SJCRH30 (cell line): ENCODE measurements at regions not wholly inside any gene's neighbourhood (a gene's known extent, or its start where the extent isn't known, plus 50 kb on each side); places are given as distances from the start of the nearest gene placed in this dataset.
"Not testable (repeated sequence)": the region's sequence is repeated elsewhere in the genome, so short reads cannot be mapped to it uniquely, and the experiment has no call there.

Source experiments
- DNase-seq, 2 experiments: peaks; one replicate each; pipeline ENCODE4 v3.0.0-alpha.2; 2015 to 2020
- H3K27ac ChIP-seq: fragments of 250-450 bp; sonication (Bioruptor Pico); 2 replicates; pipeline ENCODE4 v1.5.1; 2020; ENCODE audit warnings: mild to moderate bottlenecking, moderate library complexity
- H3K27me3 ChIP-seq: fragments of 250-450 bp; sonication (Bioruptor Pico); 2 replicates; pipeline ENCODE4 v1.5.1; 2020; ENCODE audit warnings: mild to moderate bottlenecking, moderate library complexity
- H3K36me3 ChIP-seq: fragments of 250-450 bp; sonication (Bioruptor Pico); 2 replicates; pipeline ENCODE4 v1.5.1; 2020; ENCODE audit warnings: mild to moderate bottlenecking, moderate library complexity
- H3K4me1 ChIP-seq: fragments of 250-450 bp; sonication (Bioruptor Pico); 2 replicates; pipeline ENCODE4 v1.5.1; 2020; ENCODE audit warnings: mild to moderate bottlenecking, moderate library complexity
- H3K4me3 ChIP-seq: fragments of 250-450 bp; sonication (Bioruptor Pico); 2 replicates; pipeline ENCODE4 v1.5.1; 2020; ENCODE audit warnings: mild to moderate bottlenecking, moderate library complexity
- H3K9me3 ChIP-seq: fragments of 250-450 bp; sonication (Bioruptor Pico); replicated peaks from 2 replicates; pipeline ENCODE4 v1.5.1; 2020; ENCODE audit warnings: mild to moderate bottlenecking, moderate library complexity

- H3K27ac ChIP-seq: no peak overlapping the region
- no peaks in the 10 kb centered on the region for H3K27me3 ChIP-seq
- H3K9me3 ChIP-seq: no peaks in the 10 kb centered on the region
- no peak overlapping the region for H3K4me3 ChIP-seq
- no peaks in the 10 kb centered on the region for H3K36me3 ChIP-seq
- no peak for DNase-seq
- no peaks in the 10 kb centered on the region for H3K4me1 ChIP-seq
Measured at GRCh38 chr5:67793966-67794365, 421.6 kb upstream of the PIK3R1 start.

DNA sequence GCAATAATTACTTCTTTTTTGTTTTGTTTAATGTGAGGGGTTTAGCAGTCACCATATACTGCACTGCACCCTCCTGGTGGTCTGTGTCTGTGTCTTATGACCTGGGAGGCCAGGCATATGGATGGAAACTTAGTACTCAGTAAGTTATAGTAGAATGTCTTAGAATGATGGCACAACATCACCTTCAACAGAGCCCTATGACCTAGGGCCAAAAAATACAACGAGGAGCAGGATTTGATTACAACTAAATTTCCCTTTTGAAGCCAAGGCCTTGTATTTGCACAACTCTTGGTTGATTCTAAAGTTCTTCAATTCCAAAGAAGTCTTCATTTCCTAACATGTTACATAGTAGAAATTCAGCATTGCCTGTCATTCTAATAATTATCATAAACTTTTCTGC lies 422.1 kb upstream of the PIK3R1 start:
- Histone ChIP-seq H3K4me1 (no peaks in the 10 kb centered on the region), H3K9me3 (no peaks in the 10 kb centered on the region), H3K27ac (no peak overlapping the region), H3K27me3 (no peaks in the 10 kb centered on the region), H3K4me3 (no peak overlapping the region), H3K36me3 (no peaks in the 10 kb centered on the region)
- DNase-seq: no peak

GRCh38 chr5:67792891-67793290 lies 422.7 kb upstream of the PIK3R1 start:
- DNase-seq: no peak
- H3K27ac ChIP-seq: no peak overlapping the region
- H3K4me1 ChIP-seq: no peaks in the 10 kb centered on the region
- no peaks in the 10 kb centered on the region for H3K36me3 ChIP-seq
- no peaks in the 10 kb centered on the region for H3K9me3 ChIP-seq
- no peaks in the 10 kb centered on the region for H3K27me3 ChIP-seq
- H3K4me3 ChIP-seq: no peak overlapping the region

GRCh38 chr5:67790390-67790789 lies 425.2 kb upstream of the PIK3R1 start:
- Histone ChIP-seq H3K36me3 (no peaks in the 10 kb centered on the region), H3K4me3 (no peak overlapping the region), H3K4me1 (no peaks in the 10 kb centered on the region), H3K9me3 (no peaks in the 10 kb centered on the region), H3K27me3 (no peaks in the 10 kb centered on the region), H3K27ac (no peak overlapping the region)
- no peak for DNase-seq

- H3K9me3 ChIP-seq, H3K4me3 ChIP-seq, H3K36me3 ChIP-seq, H3K27me3 ChIP-seq, H3K4me1 ChIP-seq, H3K27ac ChIP-seq, DNase-seq: not testable (repeated sequence)
Measured at GRCh38 chr5:67779893-67780623, 435.5 kb upstream of the PIK3R1 start.

GRCh38 chr5:67774786-67775185 lies 440.8 kb upstream of the PIK3R1 start:
- Histone ChIP-seq H3K36me3 (no peaks in the 10 kb centered on the region), H3K4me1 (peaks cover 3% of the 10 kb centered on the region; the same call in 1 of the 2 replicates), H3K27me3 (no peaks in the 10 kb centered on the region), H3K4me3 (no peak overlapping the region), H3K9me3 (no peaks in the 10 kb centered on the region), H3K27ac (no peak overlapping the region)
- DNase-seq: no peak

DNA sequence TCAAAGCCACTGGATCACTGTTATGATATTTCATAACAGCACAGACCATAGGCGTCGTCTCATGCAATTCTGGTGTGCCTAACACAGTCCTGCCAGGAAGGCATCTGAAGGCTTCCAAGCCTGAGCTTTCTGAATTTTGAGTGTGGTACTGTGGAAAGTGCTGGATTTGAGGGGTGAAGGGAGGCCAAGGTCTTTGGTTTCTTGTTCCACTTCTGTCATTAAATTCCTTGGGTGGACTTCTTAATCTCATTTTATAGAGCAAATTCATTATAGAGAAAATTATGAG lies 441.3 kb upstream of the PIK3R1 start:
- H3K9me3 ChIP-seq: no peaks in the 10 kb centered on the region
- no peak overlapping the region for H3K4me3 ChIP-seq
- DNase-seq: no peak
- no peak overlapping the region for H3K27ac ChIP-seq
- H3K4me1 ChIP-seq: peaks cover 3% of the 10 kb centered on the region; the same call in 1 of the 2 replicates
- H3K36me3 ChIP-seq: no peaks in the 10 kb centered on the region
- no peaks in the 10 kb centered on the region for H3K27me3 ChIP-seq

- H3K27ac ChIP-seq: no peak overlapping the region
Measured at GRCh38 chr5:67773411-67774266, 441.9 kb upstream of the PIK3R1 start.

GRCh38 chr5:67771791-67772190 lies 443.8 kb upstream of the PIK3R1 start:
- Histone ChIP-seq H3K9me3 (no peaks in the 10 kb centered on the region), H3K36me3 (no peaks in the 10 kb centered on the region), H3K27me3 (0 out of 2 replicates have a peak, but pooled peaks cover 4% of the 10 kb centered on the region), H3K27ac (no peak overlapping the region), H3K4me3 (no peak overlapping the region), H3K4me1 (peaks cover 3% of the 10 kb centered on the region; the same call in 1 of the 2 replicates)
- DNase-seq: no peak

More at GRCh38 chr5:67773411-67774266, 441.9 kb upstream of the PIK3R1 start:
- H3K9me3 ChIP-seq: no peaks in the 10 kb centered on the region
- no peaks in the 10 kb centered on the region for H3K27me3 ChIP-seq
- H3K4me1 ChIP-seq: peaks cover 3% of the 10 kb centered on the region; the same call in 1 of the 2 replicates
- no peak overlapping the region for H3K4me3 ChIP-seq
- no peaks in the 10 kb centered on the region for H3K36me3 ChIP-seq
- peak in 1 of 2 experiments; percentile 36 for DNase-seq

- no peaks in the 10 kb centered on the region for H3K9me3 ChIP-seq
- H3K27me3 ChIP-seq: 0 out of 2 replicates have a peak, but pooled peaks cover 4% of the 10 kb centered on the region
- no peak overlapping the region for H3K27ac ChIP-seq
- no peaks in the 10 kb centered on the region for H3K36me3 ChIP-seq
- H3K4me3 ChIP-seq: no peak overlapping the region
- DNase-seq: no peak
- H3K4me1 ChIP-seq: peaks cover 3% of the 10 kb centered on the region; the same call in 1 of the 2 replicates
Measured at GRCh38 chr5:67771221-67771620, 444.3 kb upstream of the PIK3R1 start.

DNA sequence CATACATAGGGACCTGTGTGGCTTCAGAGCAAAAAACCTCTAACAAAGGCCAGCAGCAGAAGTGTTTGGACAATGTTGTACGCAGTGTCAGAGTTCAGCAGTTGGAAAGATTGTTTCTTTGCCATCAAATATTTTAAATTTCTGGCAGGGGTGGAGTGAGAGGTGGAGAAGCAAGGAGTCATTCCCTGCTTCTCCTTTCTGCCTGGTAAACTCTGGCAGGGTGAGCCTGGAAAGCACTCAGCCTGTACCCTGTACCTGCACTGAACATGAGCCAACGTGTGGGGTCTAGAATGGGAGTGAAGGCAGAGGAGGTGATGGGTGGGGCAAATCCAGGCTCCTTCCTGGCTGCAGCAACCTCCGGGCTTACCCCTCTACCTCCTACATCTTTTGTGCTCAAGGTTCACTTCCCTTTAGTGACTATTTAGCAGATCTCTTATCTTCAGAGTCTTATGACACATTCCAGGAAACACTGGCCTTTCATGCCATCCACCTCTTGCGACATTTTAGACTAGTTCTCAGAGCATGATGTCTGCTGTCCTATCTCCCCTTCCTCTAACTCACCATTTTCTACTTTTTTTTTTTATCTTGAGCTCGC lies 445.0 kb upstream of the PIK3R1 start:
- Histone ChIP-seq H3K4me3 (no peak overlapping the region), H3K27me3 (0 out of 2 replicates have a peak, but pooled peaks cover 4% of the 10 kb centered on the region), H3K36me3 (no peaks in the 10 kb centered on the region), H3K9me3 (no peaks in the 10 kb centered on the region), H3K27ac (no peak overlapping the region), H3K4me1 (peaks cover 3% of the 10 kb centered on the region; the same call in 1 of the 2 replicates)
- DNase-seq: no peak

DNA sequence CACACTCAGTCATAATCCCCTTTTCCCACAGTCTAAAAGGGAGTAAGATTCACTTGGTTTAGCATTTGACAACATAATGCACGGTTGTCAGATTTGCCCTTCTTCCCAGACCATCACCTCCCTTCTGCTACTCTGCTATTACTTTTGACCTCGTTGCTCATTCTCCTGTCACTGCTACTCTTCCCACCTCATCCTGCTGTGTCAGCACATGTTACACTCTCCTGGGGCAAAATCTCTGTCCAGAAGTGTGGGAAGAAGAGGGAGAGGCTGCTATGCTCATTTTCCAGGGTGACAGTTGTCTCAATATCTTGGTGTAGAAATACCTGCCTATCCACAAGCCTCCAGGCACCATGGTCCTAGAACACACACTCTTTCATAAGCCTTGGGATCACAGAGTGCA lies 449.9 kb upstream of the PIK3R1 start:
- H3K4me3 ChIP-seq: no peak overlapping the region
- no peaks in the 10 kb centered on the region for H3K36me3 ChIP-seq
- H3K27ac ChIP-seq: no peak overlapping the region
- no peaks in the 10 kb centered on the region for H3K9me3 ChIP-seq
- 0 out of 2 replicates have a peak, but pooled peaks cover 4% of the 10 kb centered on the region for H3K27me3 ChIP-seq
- no peak for DNase-seq
- H3K4me1 ChIP-seq: no peaks in the 10 kb centered on the region

DNA sequence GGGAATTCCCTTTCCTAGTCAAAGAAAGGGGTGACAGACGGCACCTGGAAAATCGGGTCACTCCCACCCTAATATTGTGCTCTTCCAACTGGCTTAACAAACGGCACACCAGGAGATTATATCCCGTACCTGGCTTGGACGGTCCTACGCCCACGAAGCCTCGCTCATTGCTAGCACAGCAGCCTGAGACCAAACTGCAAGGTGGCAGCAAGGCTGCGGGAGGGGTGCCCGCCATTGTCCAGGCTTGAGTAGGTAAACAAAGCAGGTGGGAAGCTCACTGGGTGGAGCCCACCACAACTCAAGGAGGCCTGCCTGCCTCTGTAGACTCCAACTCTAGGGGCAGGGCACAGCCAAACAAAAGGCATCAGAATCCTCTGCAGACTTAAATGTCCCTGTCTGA lies 457.8 kb upstream of the PIK3R1 start:
- H3K9me3 ChIP-seq, H3K36me3 ChIP-seq, H3K27ac ChIP-seq, H3K4me3 ChIP-seq, H3K4me1 ChIP-seq, H3K27me3 ChIP-seq, DNase-seq: not testable (repeated sequence)

DNA sequence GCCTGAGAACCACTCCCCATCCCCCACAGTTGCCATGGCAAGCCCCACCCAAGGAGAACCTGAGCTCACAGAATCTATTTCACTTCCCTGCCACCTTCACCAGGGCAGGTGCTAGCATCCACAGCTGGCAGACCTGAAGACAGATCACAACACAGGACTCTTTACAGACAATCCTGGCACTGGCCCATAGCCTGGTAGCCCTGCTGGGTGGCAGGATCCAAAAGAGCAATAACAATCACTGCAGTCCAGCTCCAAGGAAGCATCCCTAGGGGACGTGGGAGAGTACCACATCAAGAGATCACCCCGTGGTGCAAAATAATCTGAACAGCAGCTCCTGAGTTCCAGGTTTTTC lies 463.2 kb upstream of the PIK3R1 start:
- Histone ChIP-seq H3K27me3 (no peaks in the 10 kb centered on the region), H3K4me3 (no peak overlapping the region), H3K36me3 (no peaks in the 10 kb centered on the region), H3K9me3 (no peaks in the 10 kb centered on the region), H3K4me1 (no peaks in the 10 kb centered on the region), H3K27ac (no peak overlapping the region)
- DNase-seq: no peak

- no peaks in the 10 kb centered on the region for H3K9me3 ChIP-seq
- no peaks in the 10 kb centered on the region for H3K36me3 ChIP-seq
- H3K4me1 ChIP-seq: no peaks in the 10 kb centered on the region
- no peaks in the 10 kb centered on the region for H3K27me3 ChIP-seq
- H3K27ac ChIP-seq: no peak overlapping the region
- no peak for DNase-seq
- H3K4me3 ChIP-seq: no peak overlapping the region
Measured at GRCh38 chr5:67748165-67748690, 467.3 kb upstream of the PIK3R1 start.
